Testis (tissue), 2 donors: ENCODE measurements at regions not wholly inside any gene's neighbourhood (a gene's known extent, or its start where the extent isn't known, plus 50 kb on each side); places are given as distances from the start of the nearest gene placed in this dataset.

ENCODE experiments used
- DNase-seq: peaks from one replicate; pipeline ENCODE4 v3.0.0-alpha.2; 2019
- H3K27ac ChIP-seq, 2 donors: fragments of 200-600 bp; sonication (generic); one replicate each; pipeline ENCODE4 v1.5.1; 2019
- H3K27me3 ChIP-seq: fragments of 200-600 bp; sonication (generic); one replicate; pipeline ENCODE4 v1.5.1; 2019
- H3K36me3 ChIP-seq: fragments of 200-600 bp; sonication (generic); one replicate; pipeline ENCODE4 v1.5.1; 2017; ENCODE audit warnings: low read depth; ENCODE audit errors: missing control alignments
- H3K4me1 ChIP-seq: fragments of 200-600 bp; sonication (generic); one replicate; pipeline ENCODE4 v1.5.1; 2019
- H3K4me3 ChIP-seq, 2 donors: fragments of 200-600 bp; sonication (generic); one replicate each; pipeline ENCODE4 v1.5.1; 2017 to 2019
- H3K9me3 ChIP-seq: fragments of 200-600 bp; sonication (generic); one replicate; pipeline ENCODE4 v1.5.1; 2017
- POLR2A ChIP-seq: fragments of 450-650 bp; IDR thresholded peaks from one replicate; pipeline ENCODE4 v1.6.1; 2017; ENCODE audit warnings: antibody characterized with exemption, mild to moderate bottlenecking, moderate library complexity
- WGBS, 2 donors: methylation state at CpG; one replicate each; pipeline ENCODE4 v1.1.5; 2018; 5-methylcytosine and 5-hydroxymethylcytosine counted together
- intact Hi-C: fragments of 100-400 bp; cut with DNase I; formaldehyde crosslinking; loops from one replicate; pipeline ENCODE4 v1.15.1; 2023; ENCODE audit warnings: low total_unique reads
- TF ChIP-seq, protein P1 (sequence below), 3 experiments: fragments of 450-650 bp in 2 of 3; fragments of 200-600 bp in 1 of 3; sonication (generic) in 1 of 3; IDR thresholded peaks; one replicate each; pipeline ENCODE4 v1.5.1; 2016 to 2019; ENCODE audit warnings: antibody characterized with exemption in 3 of 3, mild to moderate bottlenecking in 2 of 3, moderate library complexity in 1 of 3

DNA sequence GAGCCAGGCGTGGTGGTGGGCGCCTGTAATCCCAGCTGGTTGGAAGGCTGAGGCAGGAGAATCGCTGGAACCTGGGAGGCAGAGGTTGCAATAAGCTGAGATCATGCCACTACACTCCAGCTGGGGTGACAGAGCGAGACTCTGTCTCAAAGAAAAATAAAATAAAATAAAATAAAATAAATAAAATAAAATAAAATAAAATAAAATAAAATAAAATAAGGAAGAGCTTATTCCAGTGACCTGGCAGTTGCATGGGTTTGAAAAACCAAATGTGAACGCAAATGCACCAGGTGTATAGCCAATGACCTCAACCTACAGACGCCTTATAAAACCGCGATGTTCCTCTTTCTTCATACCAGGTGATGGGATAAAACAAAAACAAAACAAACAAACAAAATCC is 995.7 kb downstream of the TYW1 start:
- H3K4me3 ChIP-seq = no peak overlapping the region
- H3K27me3 ChIP-seq = no peaks in the 10 kb centered on the region
- H3K27ac ChIP-seq = no peak overlapping the region
- no peaks in the 10 kb centered on the region for H3K9me3 ChIP-seq
- TF ChIP-seq POLR2A = no peak
- TF ChIP-seq, protein P1, sequence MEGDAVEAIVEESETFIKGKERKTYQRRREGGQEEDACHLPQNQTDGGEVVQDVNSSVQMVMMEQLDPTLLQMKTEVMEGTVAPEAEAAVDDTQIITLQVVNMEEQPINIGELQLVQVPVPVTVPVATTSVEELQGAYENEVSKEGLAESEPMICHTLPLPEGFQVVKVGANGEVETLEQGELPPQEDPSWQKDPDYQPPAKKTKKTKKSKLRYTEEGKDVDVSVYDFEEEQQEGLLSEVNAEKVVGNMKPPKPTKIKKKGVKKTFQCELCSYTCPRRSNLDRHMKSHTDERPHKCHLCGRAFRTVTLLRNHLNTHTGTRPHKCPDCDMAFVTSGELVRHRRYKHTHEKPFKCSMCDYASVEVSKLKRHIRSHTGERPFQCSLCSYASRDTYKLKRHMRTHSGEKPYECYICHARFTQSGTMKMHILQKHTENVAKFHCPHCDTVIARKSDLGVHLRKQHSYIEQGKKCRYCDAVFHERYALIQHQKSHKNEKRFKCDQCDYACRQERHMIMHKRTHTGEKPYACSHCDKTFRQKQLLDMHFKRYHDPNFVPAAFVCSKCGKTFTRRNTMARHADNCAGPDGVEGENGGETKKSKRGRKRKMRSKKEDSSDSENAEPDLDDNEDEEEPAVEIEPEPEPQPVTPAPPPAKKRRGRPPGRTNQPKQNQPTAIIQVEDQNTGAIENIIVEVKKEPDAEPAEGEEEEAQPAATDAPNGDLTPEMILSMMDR (IDR thresholded peaks at IDR 0.05) = no peak
- no peaks in the 10 kb centered on the region for H3K36me3 ChIP-seq
- H3K4me1 ChIP-seq = no peaks in the 10 kb centered on the region
- 91 to 93% methylated on average over 8 of the region's 8 CpGs for whole genome bisulfite sequencing, 2 donors
- DNase-seq = no peak
- intact Hi-C loops = no loop called here

DNA sequence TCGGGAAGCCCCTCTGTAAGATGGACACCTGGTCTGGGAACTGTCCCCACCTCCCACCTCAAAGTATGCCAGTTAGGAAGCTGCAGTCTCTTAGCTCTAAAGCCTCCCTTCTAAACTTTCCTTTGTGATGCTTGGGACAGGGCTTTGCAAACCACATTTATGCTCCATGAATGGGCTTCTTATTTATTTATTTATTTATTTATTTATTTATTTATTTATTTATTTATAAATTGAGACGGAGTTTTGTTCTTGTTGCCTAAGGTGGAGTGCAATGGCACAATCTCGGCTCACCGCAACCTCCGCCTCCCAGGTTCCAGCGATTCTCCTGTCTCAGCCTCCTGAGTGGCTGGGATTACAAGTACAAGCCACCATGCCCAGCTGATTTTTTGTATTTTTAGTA is 1009.4 kb downstream of the TYW1 start:
- no peaks in the 10 kb centered on the region for H3K36me3 ChIP-seq
- no peaks in the 10 kb centered on the region for H3K27me3 ChIP-seq
- no peaks in the 10 kb centered on the region for H3K9me3 ChIP-seq
- WGBS, 2 donors = 88 to 93% methylated on average over 6 of the region's 6 CpGs
- no peak overlapping the region for H3K27ac ChIP-seq
- TF ChIP-seq POLR2A = no peak
- TF ChIP-seq, protein P1 (IDR thresholded peaks at IDR 0.05) = no peak
- no peak for DNase-seq
- H3K4me3 ChIP-seq = no peak overlapping the region
- intact Hi-C loops = no loop called here
- H3K4me1 ChIP-seq = no peaks in the 10 kb centered on the region

GRCh38 chr7:68006619-68007018 is 1010.0 kb downstream of the TYW1 start:
- no peaks in the 10 kb centered on the region for H3K36me3 ChIP-seq
- no peaks in the 10 kb centered on the region for H3K4me1 ChIP-seq
- H3K9me3 ChIP-seq = no peaks in the 10 kb centered on the region
- WGBS, 2 donors = 63 to 90% methylated on average over 2 of the region's 2 CpGs
- H3K27me3 ChIP-seq = no peaks in the 10 kb centered on the region
- intact Hi-C loops = no loop called here
- DNase-seq = no peak
- no peak overlapping the region for H3K27ac ChIP-seq
- no peak overlapping the region for H3K4me3 ChIP-seq
- TF ChIP-seq, protein P1 (IDR thresholded peaks at IDR 0.05) = no peak
- no peak for TF ChIP-seq POLR2A

DNA sequence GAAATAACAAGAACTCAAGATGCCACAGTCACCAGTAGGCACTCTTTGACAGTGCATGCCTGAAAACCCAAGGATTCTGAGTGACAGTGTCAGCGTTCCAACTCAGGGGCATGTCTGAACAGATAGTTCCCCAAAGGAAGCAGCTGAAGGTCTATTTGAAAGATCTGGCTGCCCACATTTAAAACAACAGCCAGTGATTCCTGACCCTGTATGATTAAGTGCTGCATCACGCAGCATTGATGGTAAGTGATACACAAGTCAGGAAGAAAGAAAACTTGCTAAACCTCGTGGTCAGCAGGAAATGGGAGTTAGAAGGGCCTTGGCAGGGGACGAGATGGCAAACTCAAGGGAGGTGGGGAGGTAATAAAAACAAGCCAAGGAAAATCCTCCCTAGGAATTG is 1013.1 kb downstream of the TYW1 start:
- TF ChIP-seq POLR2A = no peak
- TF ChIP-seq, protein P1 (IDR thresholded peaks at IDR 0.05) = no peak
- intact Hi-C loops = no loop called here
- H3K36me3 ChIP-seq = no peaks in the 10 kb centered on the region
- DNase-seq = no peak
- no peak overlapping the region for H3K4me3 ChIP-seq
- no peaks in the 10 kb centered on the region for H3K9me3 ChIP-seq
- no peak overlapping the region for H3K27ac ChIP-seq
- H3K27me3 ChIP-seq = no peaks in the 10 kb centered on the region
- 46 to 61% methylated on average over 4 of the region's 4 CpGs for WGBS, 2 donors
- H3K4me1 ChIP-seq = no peaks in the 10 kb centered on the region

DNA sequence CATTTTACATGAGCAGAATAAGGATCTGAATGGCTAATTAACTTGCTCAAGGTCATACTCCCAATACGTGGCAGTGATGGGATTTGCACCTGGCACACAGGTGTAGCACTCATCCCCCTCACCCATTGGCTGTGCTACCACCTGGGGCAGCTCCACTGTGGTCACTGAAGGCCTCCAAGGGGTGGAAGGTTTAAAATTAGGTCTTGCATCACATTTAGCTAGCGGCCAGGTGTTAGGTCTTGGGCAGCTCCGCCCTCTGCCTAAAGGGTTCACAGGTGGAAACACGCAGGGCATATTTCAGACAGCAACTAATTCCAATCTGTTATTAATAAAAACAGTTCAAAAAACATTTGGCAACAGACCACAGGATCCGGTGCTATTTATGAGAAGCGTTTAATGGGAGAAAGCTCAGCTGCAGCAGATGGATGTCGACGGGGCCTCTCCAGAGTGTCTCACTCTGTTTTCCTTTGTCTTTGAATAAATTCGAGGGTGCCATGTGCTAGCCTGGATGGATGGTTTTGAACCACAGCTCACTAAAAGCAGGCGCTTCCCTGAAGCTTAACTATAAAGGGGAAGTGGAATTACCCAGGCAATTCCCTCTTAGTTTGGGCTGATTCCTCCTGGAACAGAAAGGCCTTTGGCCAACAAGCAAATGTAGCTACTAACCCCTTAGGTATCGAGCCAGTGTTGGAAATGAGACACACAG is 1017.6 kb downstream of the TYW1 start:
- no peaks in the 10 kb centered on the region for H3K9me3 ChIP-seq
- H3K36me3 ChIP-seq = no peaks in the 10 kb centered on the region
- no peak for TF ChIP-seq POLR2A
- TF ChIP-seq, protein P1 (IDR thresholded peaks at IDR 0.05) = no peak
- WGBS, 2 donors = 63 to 68% methylated on average over 11 of the region's 11 CpGs
- no peaks in the 10 kb centered on the region for H3K4me1 ChIP-seq
- H3K27ac ChIP-seq = no peak overlapping the region
- intact Hi-C loops = no loop called here
- DNase-seq = no peak
- H3K4me3 ChIP-seq = no peak overlapping the region
- H3K27me3 ChIP-seq = no peaks in the 10 kb centered on the region
